PC-3 (cell line): ENCODE measurements at regions not wholly inside any gene's neighbourhood (a gene's known extent, or its start where the extent isn't known, plus 50 kb on each side); places are given as distances from the start of the nearest gene placed in this dataset.

Experiments
- CTCF ChIP-seq: fragments of 300-600 bp; sonication (generic); conservative IDR thresholded peaks from 2 replicates; pipeline ENCODE4 v1.5.1; 2017; ENCODE audit warnings: antibody characterized with exemption, low read depth, mild to moderate bottlenecking, low read length
- EZH2 ChIP-seq: fragments of 300-600 bp; sonication (generic); IDR thresholded peaks from one replicate; pipeline ENCODE4 v1.6.1; 2017; ENCODE audit warnings: antibody characterized with exemption, mild to moderate bottlenecking, low read length; ENCODE audit not compliant: unreplicated experiment
- EZH2phosphoT487 ChIP-seq: fragments of 300-600 bp; sonication (generic); IDR thresholded peaks from 2 replicates; pipeline ENCODE4 v1.6.1; 2018; ENCODE audit warnings: mild to moderate bottlenecking, antibody characterized with exemption, low read length, borderline replicate concordance

- no peak for TF ChIP-seq CTCF
- TF ChIP-seq EZH2 = no peak
- TF ChIP-seq EZH2phosphoT487 = no peak
These were observed 73.6 kb upstream of the PJA1 start for GRCh38 chrX:69238887-69239231.
